Stimulated activated CD4-positive, alpha-beta T cell treated with anti-CD3 and anti-CD28 coated beads, Interleukin-4, amount 100 ng/mL, for 24 hours (primary cell): ENCODE measurements at regions not wholly inside any gene's neighbourhood (a gene's known extent, or its start where the extent isn't known, plus 50 kb on each side); places are given as distances from the start of the nearest gene placed in this dataset.
"Not testable (repeated sequence)": the region's sequence is repeated elsewhere in the genome, so short reads cannot be mapped to it uniquely, and the experiment has no call there.

ENCODE experiments used
- DNase-seq: peaks from one replicate; pipeline ENCODE4 v3.0.0-alpha.2; 2020

DNA sequence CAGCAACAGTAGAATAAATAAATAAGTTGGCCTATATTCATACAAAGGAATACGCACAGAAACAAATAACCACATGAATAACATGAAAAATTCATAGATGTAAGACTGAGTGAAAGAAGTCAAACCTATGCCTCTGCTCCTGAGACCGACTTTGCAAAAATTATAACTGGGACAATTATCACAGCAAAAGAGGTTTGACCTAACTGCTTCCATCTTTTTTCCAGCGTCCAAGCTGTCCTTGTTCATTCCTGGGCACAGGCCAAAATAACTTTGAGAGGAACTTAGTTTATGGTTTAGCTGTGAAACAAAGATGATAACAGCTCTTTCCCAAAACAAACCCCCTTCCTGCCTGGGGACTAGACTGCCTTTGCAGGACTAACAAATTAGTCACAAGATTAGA is 109.6 kb upstream of the NBPF11 start:
- DNase-seq = not testable (repeated sequence)

DNA sequence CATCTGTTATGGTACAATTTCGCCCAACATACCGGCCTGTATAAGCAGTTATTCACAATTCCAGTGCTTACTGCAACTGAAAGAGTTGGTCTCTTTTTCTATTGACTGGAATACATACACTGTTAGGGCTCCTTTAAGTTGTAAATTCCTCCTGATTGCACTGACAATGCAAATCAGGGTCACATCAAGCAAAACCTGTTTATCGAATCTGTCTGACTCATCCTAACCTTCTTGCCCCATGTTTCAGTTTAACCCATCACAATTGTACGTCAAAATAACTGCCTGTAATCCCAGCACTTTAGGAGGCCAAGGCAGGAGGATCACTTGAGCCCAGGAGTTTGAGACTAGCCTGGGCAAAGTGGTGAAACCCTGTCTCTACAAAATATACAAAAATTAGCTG is 105.8 kb upstream of the NBPF11 start:
- not testable (repeated sequence) for DNase-seq

DNA sequence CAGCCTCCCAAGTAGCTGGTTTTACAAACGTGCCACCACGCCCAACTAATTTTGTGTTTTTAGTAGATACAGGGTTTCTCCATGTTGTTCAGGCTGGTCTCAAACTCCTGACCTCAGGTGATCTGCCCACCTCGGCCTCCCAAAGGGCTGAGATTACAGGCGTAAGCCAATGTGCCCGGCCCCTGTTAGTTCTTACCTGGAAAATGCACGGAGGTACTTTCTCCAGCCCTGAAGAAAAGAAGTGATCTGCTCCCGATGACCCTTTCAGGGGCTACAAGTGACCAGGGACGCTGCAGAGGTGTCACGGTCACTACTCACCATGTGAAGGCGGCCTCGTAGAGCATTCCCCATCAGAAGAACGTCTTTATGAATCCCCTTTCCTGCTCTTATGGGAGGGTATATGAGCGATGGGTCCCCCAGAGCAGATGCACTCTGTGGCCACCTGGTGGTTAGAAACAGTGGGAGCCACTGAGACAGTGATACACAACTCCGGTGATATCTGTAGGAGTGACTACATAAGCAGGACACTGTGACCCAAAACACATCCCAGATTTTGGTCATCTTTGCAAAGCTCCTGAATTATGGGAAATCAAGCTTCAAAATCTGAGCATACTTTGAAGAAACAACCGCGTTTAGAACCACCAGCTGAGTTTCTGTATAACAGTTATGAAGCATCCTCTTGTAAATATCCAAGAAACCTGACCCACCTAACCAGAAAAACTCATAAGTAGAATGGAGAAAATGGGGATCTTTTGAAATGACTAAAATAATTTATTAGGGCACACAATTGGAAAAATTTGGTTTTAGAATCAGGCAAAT is 102.7 kb upstream of the NBPF11 start:
- peak; percentile 18 for DNase-seq

DNA sequence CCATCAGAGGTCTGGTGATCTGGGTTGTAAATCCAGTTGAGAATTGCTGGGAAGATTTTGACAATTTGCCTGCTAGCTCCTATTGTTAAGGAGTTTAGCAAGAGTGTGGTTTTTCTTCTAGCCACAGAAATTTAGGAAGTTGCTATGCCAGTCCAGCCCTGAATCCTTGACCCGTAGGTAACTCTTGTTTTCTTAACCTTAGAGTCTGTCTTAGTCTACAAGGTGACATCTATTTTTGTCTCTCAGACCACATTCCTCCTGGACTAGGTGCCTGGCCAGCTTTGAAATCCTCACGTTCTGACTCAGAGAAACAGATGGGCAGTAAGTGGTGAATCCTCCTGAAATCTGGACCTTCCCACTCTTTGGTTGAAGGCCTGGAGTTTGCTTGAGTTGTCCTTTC is 101.7 kb upstream of the NBPF11 start:
- not testable (repeated sequence) for DNase-seq

DNA sequence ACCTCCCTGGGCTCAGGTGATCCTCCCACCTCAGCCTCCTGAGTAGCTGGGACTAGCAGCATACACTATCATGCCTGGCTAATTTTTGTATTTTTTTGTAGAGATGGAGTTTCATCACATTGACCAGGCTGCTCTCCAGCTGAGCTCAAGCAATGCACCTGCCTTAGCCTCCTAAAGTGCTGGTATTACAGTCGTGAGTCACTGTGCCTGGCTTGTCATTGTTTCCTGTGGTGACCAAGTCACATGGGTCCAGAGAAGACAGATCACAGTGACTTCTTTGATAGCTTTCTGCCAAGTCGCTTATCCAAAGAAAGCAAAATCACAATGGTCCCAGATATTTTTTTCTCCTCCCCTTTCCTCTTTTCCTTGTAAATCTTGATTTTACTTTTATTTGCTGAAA is 96.7 kb upstream of the NBPF11 start:
- not testable (repeated sequence) for DNase-seq

DNA sequence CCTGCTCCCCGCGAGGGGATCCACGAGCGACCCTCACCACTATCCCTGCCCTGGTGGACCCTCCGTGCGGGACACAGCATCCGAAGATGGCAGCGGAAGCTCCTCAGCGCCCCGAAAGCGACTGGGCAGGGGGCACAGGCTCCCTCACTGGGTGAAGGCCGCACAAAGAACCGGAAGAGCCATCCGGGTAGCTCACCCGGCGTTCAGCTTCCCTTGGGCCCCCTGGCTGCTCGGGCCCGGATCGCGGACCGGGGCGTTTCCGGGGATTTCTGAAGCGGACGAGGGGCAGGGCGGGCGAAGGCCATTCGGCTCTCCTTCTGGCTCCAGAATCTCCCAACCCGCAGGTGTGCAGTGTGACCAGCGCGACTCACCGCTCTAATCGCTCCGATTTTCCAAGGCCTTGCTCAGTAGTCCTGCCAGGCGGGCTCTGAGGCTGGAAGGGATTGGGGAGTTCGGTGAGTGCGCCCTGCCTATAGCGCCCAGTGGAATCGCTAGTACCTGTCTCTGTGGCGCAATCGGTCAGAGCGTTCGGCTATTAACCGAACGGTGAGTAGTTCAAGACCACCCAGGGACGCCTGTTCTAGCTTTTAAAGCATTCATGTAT is 94.3 kb upstream of the NBPF11 start:
- DNase-seq = not testable (repeated sequence)

DNA sequence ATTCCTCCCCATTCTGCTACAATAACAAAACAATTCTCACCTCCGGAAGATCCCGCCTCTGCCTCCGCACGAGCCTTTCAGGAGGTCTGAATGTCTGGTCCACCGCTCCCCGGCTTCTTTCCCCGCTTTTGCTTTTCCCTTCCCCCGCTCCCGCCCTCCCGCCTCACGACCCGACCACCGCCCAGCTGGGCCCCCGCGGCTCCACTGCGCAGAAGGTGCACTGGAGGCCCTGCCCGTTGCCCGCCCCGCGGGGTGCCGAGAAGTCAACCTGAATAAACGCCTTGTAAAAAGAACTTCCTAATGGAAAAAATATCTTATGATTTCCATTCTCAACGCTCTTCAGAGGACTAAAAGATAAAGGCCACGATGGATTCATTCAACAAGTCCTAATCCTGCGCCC is 93.8 kb upstream of the NBPF11 start:
- not testable (repeated sequence) for DNase-seq

DNA sequence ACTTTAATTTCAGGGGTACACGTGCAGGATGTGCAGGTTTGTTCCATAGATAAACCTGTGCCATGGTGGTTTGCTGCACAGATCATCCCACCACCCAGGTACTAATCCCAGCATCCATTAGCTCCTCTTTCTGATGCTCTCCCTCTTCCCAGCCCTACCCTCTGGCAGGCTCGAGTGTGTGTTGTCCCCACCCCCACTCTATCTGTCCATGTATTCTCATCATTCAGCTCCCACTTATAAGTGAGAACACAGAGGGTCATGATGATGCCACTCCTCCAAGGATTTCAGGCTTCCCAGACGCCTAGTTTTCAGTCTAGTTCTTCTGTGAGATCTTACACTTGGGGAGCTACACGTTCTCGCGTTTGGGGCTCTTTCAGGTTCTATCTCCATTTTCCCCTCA is 93.4 kb upstream of the NBPF11 start:
- not testable (repeated sequence) for DNase-seq

DNA sequence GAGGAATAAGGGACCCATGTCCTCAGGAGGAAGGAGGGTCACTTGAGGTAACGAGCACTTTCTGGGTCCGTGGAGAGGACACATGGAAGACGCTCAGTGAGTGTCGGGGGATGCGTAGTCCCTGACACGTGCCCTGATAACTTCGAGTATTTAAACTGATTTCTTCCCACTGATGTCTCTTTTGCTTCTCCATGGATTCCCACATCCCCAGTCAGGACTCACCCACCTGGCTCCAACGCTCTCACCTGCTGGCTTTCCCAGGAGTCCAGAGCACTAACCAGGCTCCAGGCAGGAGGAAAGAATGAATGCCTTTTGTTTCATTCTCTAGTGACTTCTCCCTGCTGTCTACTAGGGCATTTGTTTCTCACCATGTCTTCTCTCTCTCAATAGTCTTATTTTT is 81.2 kb upstream of the NBPF11 start:
- not testable (repeated sequence) for DNase-seq

DNA sequence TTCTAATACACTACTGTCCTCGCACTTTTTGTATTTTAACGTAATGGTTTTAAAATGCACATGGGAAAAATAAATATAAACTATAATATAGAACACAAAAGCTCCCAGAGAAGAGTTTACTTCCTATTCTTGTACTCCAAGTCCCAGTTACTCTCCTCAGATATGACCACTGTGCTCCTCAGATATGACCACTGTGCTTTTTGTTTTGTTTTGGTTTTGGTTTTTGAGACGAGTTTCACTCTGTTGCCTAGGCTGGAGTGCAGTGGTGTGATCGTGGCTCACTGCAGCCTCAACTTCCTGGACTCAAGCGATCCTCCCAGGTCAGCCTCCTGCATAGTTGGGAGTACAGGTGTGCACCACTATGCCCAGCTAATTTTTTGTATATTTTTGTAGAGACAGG is 76.8 kb upstream of the NBPF11 start:
- DNase-seq = not testable (repeated sequence)

DNA sequence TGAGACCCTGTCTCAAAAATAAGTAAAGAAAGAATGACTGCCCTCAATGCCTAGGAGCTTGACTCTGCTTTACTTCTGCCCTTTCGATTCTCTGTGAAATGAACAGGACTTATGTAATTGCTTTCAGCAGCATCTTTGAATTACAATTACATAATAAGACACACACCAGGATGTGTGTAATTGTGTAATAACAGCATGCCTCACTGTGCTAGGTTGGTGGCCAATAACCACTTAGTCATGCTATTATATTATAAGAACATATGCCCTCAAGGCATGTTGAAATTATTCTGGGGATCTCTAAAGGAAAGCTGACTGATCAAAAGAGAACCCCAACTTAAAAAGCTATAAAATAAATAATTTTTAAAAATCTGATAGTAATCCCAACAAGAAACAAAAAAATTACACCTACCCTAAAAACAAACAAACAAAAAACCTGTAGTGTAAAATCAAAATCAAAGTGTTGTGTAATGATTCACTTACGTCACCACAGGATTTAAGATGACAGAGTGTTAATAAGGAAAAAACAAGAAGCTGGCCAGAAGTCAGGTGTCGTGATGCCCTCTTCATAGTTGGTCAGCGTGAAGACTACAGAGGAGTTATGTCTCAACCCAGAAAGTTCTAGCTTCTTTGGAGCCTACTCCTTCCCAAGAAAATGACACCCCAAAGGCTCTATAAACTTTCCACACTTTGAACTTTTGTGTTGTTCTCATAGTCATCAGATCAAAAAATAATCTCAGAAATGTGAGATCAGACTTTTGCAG is 70.5 kb upstream of the NBPF11 start:
- not testable (repeated sequence) for DNase-seq

DNA sequence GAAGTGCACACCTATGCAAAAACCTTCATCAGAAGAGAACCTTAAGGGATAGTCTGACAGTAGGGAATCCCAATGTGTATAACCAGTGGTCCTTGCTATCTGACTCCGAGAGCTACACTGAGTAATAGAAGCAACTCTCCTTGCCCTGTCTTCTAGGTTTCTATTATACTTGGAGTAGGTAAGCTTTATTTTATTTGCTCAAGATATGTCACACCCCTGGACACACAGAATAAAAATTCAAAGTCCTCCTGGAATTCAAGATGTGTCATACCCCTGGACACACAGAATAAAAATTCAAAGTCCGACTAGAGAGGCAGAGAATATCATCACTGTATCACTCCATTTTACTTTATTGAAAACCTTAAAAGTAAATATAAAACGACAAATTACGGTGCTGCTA is 69.5 kb upstream of the NBPF11 start:
- not testable (repeated sequence) for DNase-seq

DNA sequence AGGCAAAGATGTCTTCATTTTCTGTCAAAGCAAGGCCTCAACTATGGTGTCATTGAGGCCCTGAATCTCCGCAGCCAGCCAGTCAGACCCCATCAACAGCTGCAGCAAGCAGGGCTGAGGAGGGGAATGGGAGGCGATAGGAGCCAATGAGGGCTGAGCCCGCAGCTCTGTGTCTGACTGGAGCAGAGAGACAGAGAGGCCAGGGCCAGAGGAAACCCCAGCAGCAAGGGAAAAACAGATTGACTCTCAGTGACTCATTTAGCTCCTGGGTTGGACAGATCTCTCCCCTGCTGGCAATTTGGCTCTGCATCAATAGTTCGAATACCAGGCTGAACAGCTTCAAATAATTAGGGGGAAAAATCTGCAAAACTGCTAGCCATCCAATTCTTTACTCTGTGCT is 67.1 kb upstream of the NBPF11 start:
- DNase-seq = not testable (repeated sequence)

DNA sequence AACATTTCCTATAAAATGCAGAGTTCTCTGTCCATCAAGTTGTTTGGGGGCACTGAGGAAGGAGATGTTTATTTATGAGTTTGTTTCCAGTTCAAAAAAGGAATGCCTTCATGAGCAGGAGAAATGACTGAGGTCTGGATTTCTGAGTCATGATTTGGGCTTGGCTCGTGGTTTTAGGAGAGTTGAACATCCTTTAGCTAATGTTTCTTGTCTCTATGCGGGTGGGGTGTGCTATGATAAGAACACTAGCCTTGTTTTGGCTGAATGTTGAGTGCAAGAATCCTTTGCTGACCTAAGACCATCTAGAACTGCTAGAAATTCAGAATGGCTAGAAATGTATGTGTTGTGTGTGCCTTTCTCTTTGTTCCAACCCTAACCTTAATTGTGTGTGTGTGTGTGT is 59.1 kb upstream of the NBPF11 start:
- DNase-seq = not testable (repeated sequence)

DNA sequence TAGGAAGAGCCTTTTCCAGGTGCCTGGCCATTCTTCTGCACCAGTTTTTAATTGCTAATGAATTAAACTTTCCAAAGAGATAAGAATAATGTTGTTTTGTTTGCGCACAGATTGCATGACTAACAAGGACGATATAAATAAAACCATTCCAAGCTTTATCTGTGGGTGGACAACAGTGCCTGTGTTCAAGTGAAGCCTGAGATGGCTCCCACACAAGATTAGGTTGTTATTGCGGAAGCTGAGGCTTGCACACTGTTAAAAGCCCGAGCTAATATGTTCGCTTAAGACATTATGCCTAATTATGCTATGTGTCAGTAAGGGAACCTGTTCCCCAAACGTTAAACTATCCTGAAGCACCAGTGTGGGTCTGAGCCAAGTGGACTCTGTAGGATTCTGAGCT is 58.5 kb upstream of the NBPF11 start:
- not testable (repeated sequence) for DNase-seq

DNA sequence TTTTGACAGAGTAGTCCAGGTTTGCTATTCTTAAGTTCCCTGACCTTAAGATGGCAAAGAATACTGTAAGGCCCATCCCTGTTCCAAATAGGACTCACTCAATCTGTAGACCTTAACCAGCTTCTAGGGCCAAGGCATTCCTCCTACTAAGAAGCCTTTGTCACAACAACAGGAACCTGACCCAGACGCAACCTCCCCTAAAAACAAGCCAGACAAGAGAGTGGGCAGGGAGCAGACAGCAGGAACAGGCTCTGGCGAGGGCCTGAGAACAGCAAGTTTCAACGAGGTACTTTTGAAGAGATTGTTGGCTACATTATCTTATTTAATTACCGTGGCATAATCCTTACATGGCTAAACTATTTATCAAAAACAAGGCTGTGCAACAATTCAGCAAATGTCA is 58.1 kb upstream of the NBPF11 start:
- DNase-seq = not testable (repeated sequence)

DNA sequence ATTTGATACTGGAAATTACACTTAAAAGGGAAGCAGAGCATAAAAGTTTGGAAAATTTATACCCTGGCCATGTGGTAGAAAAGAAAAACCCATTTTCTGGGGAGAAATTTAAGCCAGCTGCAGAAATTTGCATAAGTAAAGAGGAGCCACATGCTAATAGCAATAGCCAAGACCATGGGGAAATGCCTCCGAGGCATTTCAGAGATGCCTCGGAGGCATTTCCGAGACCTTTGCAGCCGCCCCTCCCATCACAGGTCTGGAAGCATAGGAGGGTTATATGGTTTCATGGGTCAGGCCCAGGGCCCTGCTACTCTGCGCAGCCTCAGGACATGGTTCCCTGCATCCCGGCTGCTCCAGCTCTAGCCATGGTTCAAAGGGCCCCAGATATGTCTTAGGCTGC is 49.9 kb upstream of the NBPF11 start:
- DNase-seq = not testable (repeated sequence)
